HepG2 (cell line): ENCODE measurements at regions not wholly inside any gene's neighbourhood (a gene's known extent, or its start where the extent isn't known, plus 50 kb on each side); places are given as distances from the start of the nearest gene placed in this dataset.

ENCODE experiments used
- ADNP ChIP-seq: sonication (generic); formaldehyde crosslinking; IDR thresholded peaks from 2 replicates; pipeline ENCODE4 v1.4.0; 2020; ENCODE audit warnings: missing genetic modification reagents
- ARNT2 ChIP-seq: sonication (generic); formaldehyde crosslinking; IDR thresholded peaks from 2 replicates; pipeline ENCODE4 v1.8.0; 2022; ENCODE audit warnings: mild to moderate bottlenecking, low read depth, missing genetic modification reagents, moderate library complexity
- CBX1 ChIP-seq: IDR thresholded peaks from one replicate; pipeline ENCODE4 v1.6.1; 2016; ENCODE audit warnings: antibody characterized with exemption, low read depth
- MAF1 ChIP-seq: sonication (generic); formaldehyde crosslinking; IDR thresholded peaks from 2 replicates; pipeline ENCODE4 v1.5.0; 2020; ENCODE audit warnings: missing genetic modification reagents, borderline replicate concordance
- MYC ChIP-seq: sonication (generic); formaldehyde crosslinking; IDR thresholded peaks from 2 replicates; pipeline ENCODE4 v1.9.0; 2021; ENCODE audit warnings: missing genetic modification reagents, borderline replicate concordance
- PITX1 ChIP-seq: sonication (generic); formaldehyde crosslinking; IDR thresholded peaks from 2 replicates; pipeline ENCODE4 v1.5.1; 2020; ENCODE audit warnings: mild to moderate bottlenecking, missing genetic modification reagents
- POLR2AphosphoS5 ChIP-seq: IDR thresholded peaks from 2 replicates; pipeline ENCODE4 v1.6.1; 2012; ENCODE audit warnings: low read depth, low read length
- YEATS4 ChIP-seq: sonication (generic); formaldehyde crosslinking; IDR thresholded peaks from 2 replicates; pipeline ENCODE4 v1.4.0; 2020; ENCODE audit warnings: missing genetic modification reagents, borderline replicate concordance
- ZNF460 ChIP-seq: sonication (generic); formaldehyde crosslinking; IDR thresholded peaks from 2 replicates; pipeline ENCODE4 v1.5.1; 2020; ENCODE audit warnings: missing genetic modification reagents, mild to moderate bottlenecking, borderline replicate concordance
- ZNF558 ChIP-seq: sonication (generic); formaldehyde crosslinking; IDR thresholded peaks from 2 replicates; pipeline ENCODE4 v1.9.0; 2022; ENCODE audit warnings: mild to moderate bottlenecking, missing genetic modification reagents, borderline replicate concordance
- TF ChIP-seq, protein P1 (sequence below): sonication (generic); formaldehyde crosslinking; conservative IDR thresholded peaks from 2 replicates; pipeline ENCODE4 v1.5.0; 2020; ENCODE audit warnings: missing genetic modification reagents

DNA sequence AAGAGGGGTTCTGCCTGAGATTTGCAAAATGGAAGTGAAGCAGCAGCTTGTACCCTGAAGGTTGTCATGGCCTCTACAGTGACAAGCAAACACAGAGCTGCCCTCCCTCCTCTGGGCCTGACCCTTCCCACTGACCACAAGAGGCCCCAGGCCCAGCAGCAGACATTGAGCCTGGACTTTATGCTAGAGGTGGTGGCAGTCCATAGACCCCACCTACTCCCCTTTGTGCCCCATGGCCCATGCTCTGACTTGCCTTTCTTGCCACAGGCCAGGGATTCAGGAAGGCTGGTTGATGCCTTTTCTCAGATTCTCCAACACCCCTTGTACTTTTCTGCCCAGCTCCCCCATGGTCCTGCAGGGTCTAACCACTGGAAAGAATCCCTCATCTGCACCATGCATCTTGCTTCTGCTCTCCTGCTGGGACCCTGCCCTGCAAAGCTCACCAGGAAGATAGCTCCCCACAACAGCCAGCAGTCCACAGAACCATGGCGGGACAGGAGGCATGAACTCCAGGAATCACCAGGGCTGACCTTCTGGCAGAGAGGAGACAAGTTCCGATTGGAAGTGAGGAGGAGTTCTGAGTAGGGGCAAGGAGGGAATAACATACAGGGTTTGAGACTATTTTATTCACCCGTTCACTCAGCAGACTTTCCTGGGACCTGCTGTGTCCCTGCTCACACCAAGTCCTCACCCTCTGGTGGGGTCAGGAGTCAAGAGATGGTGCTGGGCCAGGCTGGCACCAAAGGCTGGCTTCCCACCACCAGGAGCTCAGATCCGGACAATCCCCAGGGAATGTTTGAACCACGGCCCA is 263.8 kb downstream of the SYK start:
- TF ChIP-seq ZNF558 (CRISPR knock-in tag): no peak
- TF ChIP-seq PITX1 (CRISPR knock-in tag): no peak
- TF ChIP-seq, protein P1, sequence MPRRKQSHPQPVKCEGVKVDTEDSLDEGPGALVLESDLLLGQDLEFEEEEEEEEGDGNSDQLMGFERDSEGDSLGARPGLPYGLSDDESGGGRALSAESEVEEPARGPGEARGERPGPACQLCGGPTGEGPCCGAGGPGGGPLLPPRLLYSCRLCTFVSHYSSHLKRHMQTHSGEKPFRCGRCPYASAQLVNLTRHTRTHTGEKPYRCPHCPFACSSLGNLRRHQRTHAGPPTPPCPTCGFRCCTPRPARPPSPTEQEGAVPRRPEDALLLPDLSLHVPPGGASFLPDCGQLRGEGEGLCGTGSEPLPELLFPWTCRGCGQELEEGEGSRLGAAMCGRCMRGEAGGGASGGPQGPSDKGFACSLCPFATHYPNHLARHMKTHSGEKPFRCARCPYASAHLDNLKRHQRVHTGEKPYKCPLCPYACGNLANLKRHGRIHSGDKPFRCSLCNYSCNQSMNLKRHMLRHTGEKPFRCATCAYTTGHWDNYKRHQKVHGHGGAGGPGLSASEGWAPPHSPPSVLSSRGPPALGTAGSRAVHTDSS (CRISPR knock-in tag): no peak
- no peak for TF ChIP-seq ZNF460
- no peak for TF ChIP-seq MYC (CRISPR knock-in tag)
- TF ChIP-seq YEATS4: no peak
- no peak for TF ChIP-seq ARNT2
- no peak for TF ChIP-seq ADNP
- no peak for TF ChIP-seq POLR2AphosphoS5
- TF ChIP-seq CBX1: no peak
- TF ChIP-seq MAF1 (CRISPR knock-in tag): no peak
